Keratinocyte (primary cell): ENCODE measurements at regions not wholly inside any gene's neighbourhood (a gene's known extent, or its start where the extent isn't known, plus 50 kb on each side); places are given as distances from the start of the nearest gene placed in this dataset.

Experiments used
- DNase-seq: peaks from one replicate; pipeline ENCODE4 v3.0.0-alpha.2; 2011; ENCODE audit warnings: low read depth, missing footprints, low spot score
- FAIRE-seq: peaks from 2 replicates; lab custom pipeline; 2011; peaks lifted over from hg19 to GRCh38; lab: Jason Lieb, UNC
- H2AFZ ChIP-seq: 2 replicates; pipeline ENCODE4 v1.6.0; 2012; ENCODE audit warnings: low read length, control low read depth, inconsistent platforms; ENCODE audit not compliant: control insufficient read depth
- H3K27ac ChIP-seq: 2 replicates; pipeline ENCODE4 v1.5.1; 2011; ENCODE audit warnings: low read length; ENCODE audit not compliant: control insufficient read depth, insufficient read depth
- H3K27me3 ChIP-seq: 3 replicates; pipeline ENCODE4 v1.6.0; 2011; ENCODE audit warnings: low read length; ENCODE audit not compliant: control insufficient read depth, insufficient read depth; ENCODE audit errors: extremely low read depth
- H3K36me3 ChIP-seq, 2 experiments: 2 replicates in 1 of 2; 3 replicates in 1 of 2; pipeline ENCODE4 v1.5.1; 2011; ENCODE audit warnings: low read length in 2 of 2, mild to moderate bottlenecking in 1 of 2; ENCODE audit not compliant: control insufficient read depth in 2 of 2, insufficient read depth in 2 of 2; ENCODE audit errors: extremely low read depth in 1 of 2
- H3K4me1 ChIP-seq: 3 replicates; pipeline ENCODE4 v1.5.1; 2011; ENCODE audit warnings: low read length; ENCODE audit not compliant: control insufficient read depth, insufficient read depth; ENCODE audit errors: extremely low read depth
- H3K4me2 ChIP-seq: 3 replicates; pipeline ENCODE4 v1.6.0; 2011; ENCODE audit warnings: low read depth, low read length; ENCODE audit not compliant: control insufficient read depth, insufficient read depth; ENCODE audit errors: extremely low read depth
- H3K4me3 ChIP-seq, 3 experiments: fragments of 200-600 bp in 1 of 3; sonication (generic) in 1 of 3; 2 replicates in 2 of 3; 3 replicates in 1 of 3; pipeline ENCODE4 v1.5.1; 2011 to 2016; ENCODE audit warnings: low read length in 3 of 3, mild to moderate bottlenecking in 3 of 3, control low read depth in 2 of 3, inconsistent platforms in 1 of 3, low read depth in 1 of 3, mixed read lengths in 1 of 3, mixed run types in 1 of 3, moderate library complexity in 1 of 3; ENCODE audit not compliant: control insufficient read depth in 2 of 3, insufficient read depth in 2 of 3; ENCODE audit errors: extremely low read depth in 1 of 3
- H3K79me2 ChIP-seq: 2 replicates; pipeline ENCODE4 v1.6.0; 2012; ENCODE audit warnings: low read length; ENCODE audit not compliant: control insufficient read depth, insufficient read depth
- H3K9ac ChIP-seq: 3 replicates; pipeline ENCODE4 v1.6.0; 2011; ENCODE audit warnings: low read length; ENCODE audit not compliant: control insufficient read depth, insufficient read depth; ENCODE audit errors: extremely low read depth
- H3K9me1 ChIP-seq: 3 replicates; pipeline ENCODE4 v1.6.0; 2011; ENCODE audit warnings: low read length; ENCODE audit not compliant: control insufficient read depth, insufficient read depth; ENCODE audit errors: extremely low read depth
- H3K9me3 ChIP-seq: 2 replicates; pipeline ENCODE4 v1.5.1; 2012; ENCODE audit warnings: low read depth, low read length; ENCODE audit not compliant: control insufficient read depth
- H4K20me1 ChIP-seq: 3 replicates; pipeline ENCODE4 v1.6.0; 2011; ENCODE audit warnings: low read length; ENCODE audit not compliant: control insufficient read depth, insufficient read depth; ENCODE audit errors: extremely low read depth
- CTCF ChIP-seq, 3 experiments: IDR thresholded peaks in 1 of 3; conservative IDR thresholded peaks in 1 of 3; optimal IDR thresholded peaks in 1 of 3; 2 replicates in 2 of 3; 3 replicates in 1 of 3; pipeline versions ENCODE3 to v1.5.1; 2011; ENCODE audit warnings: low read length in 3 of 3, mild to moderate bottlenecking in 3 of 3, moderate library complexity in 2 of 3, control low read depth in 1 of 3, inconsistent platforms in 1 of 3; ENCODE audit not compliant: insufficient read depth in 2 of 3; ENCODE audit errors: extremely low read depth in 1 of 3
- EZH2 ChIP-seq: IDR thresholded peaks from one replicate; pipeline ENCODE4 v1.6.1; 2012; ENCODE audit warnings: inconsistent platforms, mild to moderate bottlenecking, low read length, moderate library complexity
- dilution Hi-C: fragments of 300-500 bp; cut with MboI; formaldehyde crosslinking; loops from one replicate; pipeline ENCODE4 v1.7.0; 2020; ENCODE audit warnings: low sequenced_read_pairs; ENCODE audit not compliant: extremely low pct_ligation_motif_present

GRCh38 chr4:57501720-57502119 is 391.5 kb upstream of the IGFBP7 start:
- Histone ChIP-seq H4K20me1 (no peaks in the 10 kb centered on the region), H3K9ac (no peak overlapping the region), H3K36me3 (no peaks in the 10 kb centered on the region), H3K4me3 (no peak overlapping the region), H3K9me1 (no peaks in the 10 kb centered on the region), H3K4me1 (no peaks in the 10 kb centered on the region), H3K79me2 (no peaks in the 10 kb centered on the region), H3K27me3 (no peaks in the 10 kb centered on the region), H3K4me2 (no peak overlapping the region), H2AFZ (no peak overlapping the region), H3K27ac (no peak overlapping the region), H3K9me3 (no peaks in the 10 kb centered on the region)
- dilution Hi-C loops: no loop called here
- DNase-seq (no peak), FAIRE-seq (no peak)
- TF ChIP-seq CTCF (optimal IDR thresholded peaks at IDR 0.05 in 1 of 3, IDR thresholded peaks at IDR 0.05 in 1 of 3, conservative IDR thresholded peaks at IDR 0.05 in 1 of 3; ENCODE audit: extremely low read depth in 1 of 3, insufficient read depth in 2 of 3, low read length in 3 of 3) (no peak), EZH2 (no peak)

GRCh38 chr4:57499786-57500185 is 389.6 kb upstream of the IGFBP7 start:
- Histone ChIP-seq H3K4me2 (no peak overlapping the region), H2AFZ (no peak overlapping the region), H3K4me1 (no peaks in the 10 kb centered on the region), H3K27me3 (no peaks in the 10 kb centered on the region), H3K9me3 (no peaks in the 10 kb centered on the region), H3K79me2 (no peaks in the 10 kb centered on the region), H3K9ac (no peak overlapping the region), H3K4me3 (no peak overlapping the region), H4K20me1 (no peaks in the 10 kb centered on the region), H3K9me1 (no peaks in the 10 kb centered on the region), H3K27ac (no peak overlapping the region), H3K36me3 (no peaks in the 10 kb centered on the region)
- no peak for DNase-seq
- no peak for TF ChIP-seq CTCF (optimal IDR thresholded peaks at IDR 0.05 in 1 of 3, IDR thresholded peaks at IDR 0.05 in 1 of 3, conservative IDR thresholded peaks at IDR 0.05 in 1 of 3; ENCODE audit: extremely low read depth in 1 of 3, insufficient read depth in 2 of 3, low read length in 3 of 3)
- no peak for TF ChIP-seq EZH2
- FAIRE-seq: no peak
- dilution Hi-C loops: no loop called here
